ENCODE measurements at regions not wholly inside any gene's neighbourhood (a gene's known extent, or its start where the extent isn't known, plus 50 kb on each side); places are given as distances from the start of the nearest gene placed in this dataset.

DNA sequence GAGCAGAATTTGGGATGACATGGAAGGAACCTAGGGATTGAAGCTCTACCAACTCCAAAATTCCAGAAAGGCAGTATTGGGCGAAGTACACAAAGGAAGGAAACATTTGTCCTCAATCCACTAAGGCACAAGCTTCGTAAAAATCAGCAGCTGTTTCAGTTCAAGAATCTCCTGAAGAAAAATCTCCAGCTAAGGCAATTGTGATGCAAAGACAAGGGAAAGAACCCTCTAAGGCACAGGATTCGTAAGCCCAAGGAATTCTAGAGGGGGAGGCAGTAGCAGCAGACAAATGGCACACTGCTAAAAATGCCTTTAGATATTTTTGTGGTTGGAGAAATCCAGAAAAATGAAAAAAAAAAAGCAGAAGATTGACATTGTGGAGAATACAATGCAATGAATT is 64.5 kb upstream of the PLPPR5 start:
- no peak overlapping the region for H3K9ac ChIP-seq (ENCODE audit: control insufficient read depth, insufficient read depth, low read length)
- TF ChIP-seq ZNF622 (IDR thresholded peaks at IDR 0.05) (no peak), SREBF2 (IDR thresholded peaks at IDR 0.05; ENCODE audit: low read length) (no peak), RB1 (IDR thresholded peaks at IDR 0.05; ENCODE audit: borderline replicate concordance) (no peak), NFYA (IDR thresholded peaks at IDR 0.05; ENCODE audit: borderline replicate concordance, low read depth, low read length) (no peak), STAT3 (IDR thresholded peaks at IDR 0.05; ENCODE audit: low read depth, low read length) (no peak), SUZ12 (IDR thresholded peaks at IDR 0.05; ENCODE audit: unreplicated experiment) (no peak), CHD1 (IDR thresholded peaks at IDR 0.05; ENCODE audit: low read depth, low read length) (no peak), BCL11A (IDR thresholded peaks at IDR 0.05; ENCODE audit: low read depth, low read length) (no peak), GABPA (IDR thresholded peaks at IDR 0.05; ENCODE audit: low read depth) (no peak)
- TF ChIP-seq, protein P1, sequence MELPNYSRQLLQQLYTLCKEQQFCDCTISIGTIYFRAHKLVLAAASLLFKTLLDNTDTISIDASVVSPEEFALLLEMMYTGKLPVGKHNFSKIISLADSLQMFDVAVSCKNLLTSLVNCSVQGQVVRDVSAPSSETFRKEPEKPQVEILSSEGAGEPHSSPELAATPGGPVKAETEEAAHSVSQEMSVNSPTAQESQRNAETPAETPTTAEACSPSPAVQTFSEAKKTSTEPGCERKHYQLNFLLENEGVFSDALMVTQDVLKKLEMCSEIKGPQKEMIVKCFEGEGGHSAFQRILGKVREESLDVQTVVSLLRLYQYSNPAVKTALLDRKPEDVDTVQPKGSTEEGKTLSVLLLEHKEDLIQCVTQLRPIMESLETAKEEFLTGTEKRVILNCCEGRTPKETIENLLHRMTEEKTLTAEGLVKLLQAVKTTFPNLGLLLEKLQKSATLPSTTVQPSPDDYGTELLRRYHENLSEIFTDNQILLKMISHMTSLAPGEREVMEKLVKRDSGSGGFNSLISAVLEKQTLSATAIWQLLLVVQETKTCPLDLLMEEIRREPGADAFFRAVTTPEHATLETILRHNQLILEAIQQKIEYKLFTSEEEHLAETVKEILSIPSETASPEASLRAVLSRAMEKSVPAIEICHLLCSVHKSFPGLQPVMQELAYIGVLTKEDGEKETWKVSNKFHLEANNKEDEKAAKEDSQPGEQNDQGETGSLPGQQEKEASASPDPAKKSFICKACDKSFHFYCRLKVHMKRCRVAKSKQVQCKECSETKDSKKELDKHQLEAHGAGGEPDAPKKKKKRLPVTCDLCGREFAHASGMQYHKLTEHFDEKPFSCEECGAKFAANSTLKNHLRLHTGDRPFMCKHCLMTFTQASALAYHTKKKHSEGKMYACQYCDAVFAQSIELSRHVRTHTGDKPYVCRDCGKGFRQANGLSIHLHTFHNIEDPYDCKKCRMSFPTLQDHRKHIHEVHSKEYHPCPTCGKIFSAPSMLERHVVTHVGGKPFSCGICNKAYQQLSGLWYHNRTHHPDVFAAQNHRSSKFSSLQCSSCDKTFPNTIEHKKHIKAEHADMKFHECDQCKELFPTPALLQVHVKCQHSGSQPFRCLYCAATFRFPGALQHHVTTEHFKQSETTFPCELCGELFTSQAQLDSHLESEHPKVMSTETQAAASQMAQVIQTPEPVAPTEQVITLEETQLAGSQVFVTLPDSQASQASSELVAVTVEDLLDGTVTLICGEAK (IDR thresholded peaks at IDR 0.05; ENCODE audit: borderline replicate concordance), result no peak
- TF ChIP-seq, protein P2, sequence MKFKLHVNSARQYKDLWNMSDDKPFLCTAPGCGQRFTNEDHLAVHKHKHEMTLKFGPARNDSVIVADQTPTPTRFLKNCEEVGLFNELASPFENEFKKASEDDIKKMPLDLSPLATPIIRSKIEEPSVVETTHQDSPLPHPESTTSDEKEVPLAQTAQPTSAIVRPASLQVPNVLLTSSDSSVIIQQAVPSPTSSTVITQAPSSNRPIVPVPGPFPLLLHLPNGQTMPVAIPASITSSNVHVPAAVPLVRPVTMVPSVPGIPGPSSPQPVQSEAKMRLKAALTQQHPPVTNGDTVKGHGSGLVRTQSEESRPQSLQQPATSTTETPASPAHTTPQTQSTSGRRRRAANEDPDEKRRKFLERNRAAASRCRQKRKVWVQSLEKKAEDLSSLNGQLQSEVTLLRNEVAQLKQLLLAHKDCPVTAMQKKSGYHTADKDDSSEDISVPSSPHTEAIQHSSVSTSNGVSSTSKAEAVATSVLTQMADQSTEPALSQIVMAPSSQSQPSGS (IDR thresholded peaks at IDR 0.05; ENCODE audit: low read length), result no peak
- TF ChIP-seq, protein P3, sequence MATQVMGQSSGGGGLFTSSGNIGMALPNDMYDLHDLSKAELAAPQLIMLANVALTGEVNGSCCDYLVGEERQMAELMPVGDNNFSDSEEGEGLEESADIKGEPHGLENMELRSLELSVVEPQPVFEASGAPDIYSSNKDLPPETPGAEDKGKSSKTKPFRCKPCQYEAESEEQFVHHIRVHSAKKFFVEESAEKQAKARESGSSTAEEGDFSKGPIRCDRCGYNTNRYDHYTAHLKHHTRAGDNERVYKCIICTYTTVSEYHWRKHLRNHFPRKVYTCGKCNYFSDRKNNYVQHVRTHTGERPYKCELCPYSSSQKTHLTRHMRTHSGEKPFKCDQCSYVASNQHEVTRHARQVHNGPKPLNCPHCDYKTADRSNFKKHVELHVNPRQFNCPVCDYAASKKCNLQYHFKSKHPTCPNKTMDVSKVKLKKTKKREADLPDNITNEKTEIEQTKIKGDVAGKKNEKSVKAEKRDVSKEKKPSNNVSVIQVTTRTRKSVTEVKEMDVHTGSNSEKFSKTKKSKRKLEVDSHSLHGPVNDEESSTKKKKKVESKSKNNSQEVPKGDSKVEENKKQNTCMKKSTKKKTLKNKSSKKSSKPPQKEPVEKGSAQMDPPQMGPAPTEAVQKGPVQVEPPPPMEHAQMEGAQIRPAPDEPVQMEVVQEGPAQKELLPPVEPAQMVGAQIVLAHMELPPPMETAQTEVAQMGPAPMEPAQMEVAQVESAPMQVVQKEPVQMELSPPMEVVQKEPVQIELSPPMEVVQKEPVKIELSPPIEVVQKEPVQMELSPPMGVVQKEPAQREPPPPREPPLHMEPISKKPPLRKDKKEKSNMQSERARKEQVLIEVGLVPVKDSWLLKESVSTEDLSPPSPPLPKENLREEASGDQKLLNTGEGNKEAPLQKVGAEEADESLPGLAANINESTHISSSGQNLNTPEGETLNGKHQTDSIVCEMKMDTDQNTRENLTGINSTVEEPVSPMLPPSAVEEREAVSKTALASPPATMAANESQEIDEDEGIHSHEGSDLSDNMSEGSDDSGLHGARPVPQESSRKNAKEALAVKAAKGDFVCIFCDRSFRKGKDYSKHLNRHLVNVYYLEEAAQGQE (IDR thresholded peaks at IDR 0.05; ENCODE audit: low read depth, low read length), result no peak
- no peaks in the 10 kb centered on the region for H3K9me3 ChIP-seq (replicated peaks; ENCODE audit: control insufficient read depth, insufficient read depth, low read length)
- no peaks in the 10 kb centered on the region for H4K20me1 ChIP-seq (ENCODE audit: control insufficient read depth, insufficient read depth)
- no peaks in the 10 kb centered on the region for H3K27me3 ChIP-seq (replicated peaks in 1 of 2; ENCODE audit: control insufficient read depth in 2 of 2, insufficient read depth in 2 of 2, low read length in 1 of 2)
- ChIA-PET SMC1A (ENCODE audit: uncharacterized antibody, unreplicated experiment) (interaction anchor here (0.7 kb wide), 1 partner anchor 12 kb away, joined by 3 read pairs; no protein-coding TSS in a partner anchor), RAD21 (ENCODE audit: unreplicated experiment) (no interaction called here), POLR2A (no interaction called here), CTCF (no interaction called here)
- 19% methylated on average over 3 of the region's 3 CpGs for WGBS (ENCODE audit: insufficient coverage, insufficient replicate concordance, low lambda C conversion rate, missing lambda C conversion rate)
- no peak overlapping the region for H3K4me2 ChIP-seq (ENCODE audit: control insufficient read depth, insufficient read depth)
- intact Hi-C loops (cut with micrococcal nuclease; ENCODE audit: unreplicated experiment), result no loop called here
- H2AFZ ChIP-seq (ENCODE audit: control insufficient read depth, low read depth, low read length), result no peak overlapping the region
- no peak overlapping the region for H3K4me3 ChIP-seq
- no TSS peak for BruUV-seq (replicated peaks)
- FAIRE-seq (no peak), DNase-seq (ENCODE audit: low read depth, low spot score) (no peak), ATAC-seq (no peak)
- in situ Hi-C loops (cut with MboI), result no loop called here
- no peak overlapping the region for H3K27ac ChIP-seq (ENCODE audit: control insufficient read depth, insufficient read depth)
- H3K36me3 ChIP-seq (ENCODE audit: control insufficient read depth in 2 of 2, insufficient read depth in 2 of 2, low read length in 1 of 2), result no peaks in the 10 kb centered on the region
- H3K4me1 ChIP-seq (ENCODE audit: control insufficient read depth, insufficient read depth, low read length), result no peaks in the 10 kb centered on the region
- no peaks in the 10 kb centered on the region for H3K79me2 ChIP-seq (ENCODE audit: control insufficient read depth, insufficient read depth, low read length)

Data from GM12878 (cell line).